GM20000 (cell line): ENCODE measurements at regions not wholly inside any gene's neighbourhood (a gene's known extent, or its start where the extent isn't known, plus 50 kb on each side); places are given as distances from the start of the nearest gene placed in this dataset.
"Not testable (repeated sequence)": the region's sequence is repeated elsewhere in the genome, so short reads cannot be mapped to it uniquely, and the experiment has no call there.

Experiments used
- DNase-seq: peaks from one replicate; pipeline ENCODE4 v3.0.0; 2012; ENCODE audit warnings: low spot score
- CTCF ChIP-seq: IDR thresholded peaks from 2 replicates; pipeline ENCODE4 v1.5.1; 2012; ENCODE audit warnings: mild to moderate bottlenecking, control low read depth; ENCODE audit errors: extremely low read depth, missing control alignments

- TF ChIP-seq CTCF = no peak
- DNase-seq = no peak
Observed at GRCh38 chr6:128580224-128581110, 60.1 kb upstream of the PTPRK start.

DNA sequence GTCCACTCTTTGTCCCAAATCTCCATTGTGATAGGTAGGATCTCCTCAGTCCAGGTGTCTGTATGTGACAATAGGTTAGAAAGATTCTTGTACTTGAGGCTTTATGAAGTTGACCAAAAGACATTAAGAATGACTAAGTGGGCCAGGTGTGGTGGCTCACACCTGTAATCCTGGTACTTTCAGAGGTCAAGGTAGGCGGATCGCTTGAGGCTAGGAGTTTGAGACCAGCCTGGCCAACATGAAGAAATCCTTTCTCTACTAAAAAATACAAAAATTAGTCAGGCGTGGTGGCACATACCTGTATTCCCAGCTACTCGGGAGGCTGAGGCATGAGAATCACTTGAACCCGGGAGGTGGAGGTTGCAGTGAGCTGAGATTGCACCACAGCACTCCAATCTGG lies 54.9 kb upstream of the PTPRK start:
- DNase-seq = not testable (repeated sequence)

GRCh38 chr6:128574402-128574801 lies 54.0 kb upstream of the PTPRK start:
- no peak for TF ChIP-seq CTCF
- DNase-seq = no peak

GRCh38 chr6:128573036-128573435 lies 52.6 kb upstream of the PTPRK start:
- no peak for TF ChIP-seq CTCF
- DNase-seq = no peak

DNA sequence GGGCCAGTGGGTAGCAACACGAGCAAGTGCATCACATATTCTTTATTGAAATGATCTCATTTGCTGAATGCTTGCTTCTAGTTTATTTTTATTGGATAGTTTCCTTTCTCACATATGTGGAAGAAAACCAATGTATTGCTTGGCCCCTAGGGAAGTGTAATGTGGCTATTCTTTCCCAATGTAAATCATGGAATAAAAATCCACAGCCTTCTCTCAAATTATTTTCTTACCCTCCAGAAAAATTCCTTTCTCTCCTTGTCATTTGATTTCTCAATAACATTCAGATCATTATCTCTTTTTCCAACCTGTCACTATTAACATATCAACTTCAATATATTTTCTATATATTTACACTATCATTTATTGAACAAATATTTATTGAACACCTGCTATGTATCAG lies 51.9 kb upstream of the PTPRK start:
- TF ChIP-seq CTCF = no peak
- DNase-seq = no peak

DNA sequence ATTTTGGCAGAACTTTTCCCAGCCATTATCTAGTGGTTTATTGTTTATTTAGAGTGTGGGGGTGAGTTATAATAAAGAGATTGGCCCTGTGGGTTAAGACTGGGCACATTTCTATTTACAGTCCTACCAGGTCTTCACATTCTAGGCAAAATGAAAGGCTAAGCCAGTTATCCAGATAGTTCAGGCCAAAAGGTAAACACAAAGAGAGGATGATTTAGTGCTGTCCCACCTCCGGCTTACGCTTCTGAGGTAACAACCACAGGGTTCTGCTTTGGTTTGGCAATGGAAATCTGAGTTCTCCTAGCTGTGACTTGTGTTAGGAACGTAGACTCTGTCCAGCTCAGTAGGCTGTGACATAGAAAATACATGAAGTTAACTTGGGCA lies 50.3 kb upstream of the PTPRK start:
- TF ChIP-seq CTCF = no peak

DNA sequence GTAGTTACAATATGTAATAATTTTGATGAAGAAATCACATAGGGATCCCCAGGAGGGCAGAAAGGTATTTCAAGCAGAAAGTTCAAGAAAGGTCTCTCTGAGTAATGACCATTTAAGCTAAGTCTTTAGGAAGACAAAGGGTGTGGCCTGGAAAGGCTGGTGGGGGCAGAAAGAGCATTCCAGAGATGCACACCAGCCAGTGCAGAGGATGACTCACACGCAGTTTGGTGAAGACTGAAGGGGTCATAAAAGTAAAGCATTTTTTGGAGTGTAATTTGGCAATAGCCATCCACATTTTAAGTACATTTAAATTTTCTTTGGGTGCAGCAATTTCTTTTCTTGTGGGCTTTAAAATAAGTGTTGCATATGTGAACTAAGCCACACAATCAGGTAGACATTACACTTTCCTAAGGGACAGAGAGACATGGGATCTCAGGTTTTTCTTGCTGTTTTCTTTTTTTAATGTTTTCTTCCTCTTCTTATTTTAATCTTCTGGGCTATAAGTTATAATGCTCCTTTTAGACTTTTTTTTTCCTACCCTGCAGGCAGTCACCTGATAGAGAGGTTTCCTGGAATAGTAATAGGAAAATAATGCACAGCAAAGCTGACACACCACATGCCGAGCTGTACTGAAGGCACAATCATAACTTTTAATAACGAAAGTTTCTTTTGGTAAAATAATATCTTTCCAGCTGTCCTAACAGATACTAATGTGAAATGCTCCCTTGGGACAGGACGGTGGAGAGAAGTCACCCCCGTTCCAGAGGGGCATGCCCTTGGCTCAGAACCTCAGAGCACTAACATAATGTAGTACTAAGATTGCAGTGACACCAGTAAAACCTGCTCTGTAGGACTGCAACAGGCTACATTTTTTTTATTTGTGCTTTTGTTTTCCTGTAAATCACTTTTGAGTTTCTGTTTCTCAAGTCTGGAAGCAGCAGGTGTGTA lies 49.6 kb upstream of the PTPRK start:
- TF ChIP-seq CTCF = no peak
- no peak for DNase-seq

More for the DNA sequence above, 50.3 kb upstream of the PTPRK start:
- DNase-seq = no peak
